GM12875 (cell line): ENCODE measurements at regions not wholly inside any gene's neighbourhood (a gene's known extent, or its start where the extent isn't known, plus 50 kb on each side); places are given as distances from the start of the nearest gene placed in this dataset.

Source experiments
- H3K4me3 ChIP-seq: one replicate; pipeline ENCODE4 v1.5.1; 2011; ENCODE audit warnings: low read depth, low read length, control low read depth
- CTCF ChIP-seq: IDR thresholded peaks from 2 replicates; pipeline ENCODE4 v1.5.1; 2011; ENCODE audit warnings: low read depth, mild to moderate bottlenecking, control low read depth, inconsistent platforms, low read length, moderate library complexity, borderline replicate concordance; ENCODE audit not compliant: insufficient read depth

- no peak overlapping the region for H3K4me3 ChIP-seq
- TF ChIP-seq CTCF: no peak
These were observed 61.3 kb upstream of the FOXQ1 start for GRCh38 chr6:1250489-1251197.

DNA sequence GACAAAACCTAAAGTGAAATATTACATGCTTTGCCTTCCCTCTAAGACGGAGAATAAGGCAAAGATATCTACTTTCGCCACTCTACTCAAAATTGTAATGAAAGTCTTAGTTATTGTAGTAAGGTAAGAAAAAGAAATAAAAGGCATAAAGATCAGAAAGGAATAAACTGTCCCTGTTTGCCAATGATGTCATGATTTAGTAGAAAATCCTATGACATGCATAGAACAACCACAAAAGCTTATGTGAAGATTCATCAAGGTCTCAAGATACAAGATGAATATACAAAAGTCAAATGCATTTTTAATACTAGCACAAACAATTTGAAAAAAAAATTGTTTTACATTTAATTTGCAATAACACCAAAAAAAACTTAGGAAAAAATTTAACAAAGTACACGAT is 64.0 kb upstream of the FOXQ1 start:
- TF ChIP-seq CTCF: no peak
- no peak overlapping the region for H3K4me3 ChIP-seq

DNA sequence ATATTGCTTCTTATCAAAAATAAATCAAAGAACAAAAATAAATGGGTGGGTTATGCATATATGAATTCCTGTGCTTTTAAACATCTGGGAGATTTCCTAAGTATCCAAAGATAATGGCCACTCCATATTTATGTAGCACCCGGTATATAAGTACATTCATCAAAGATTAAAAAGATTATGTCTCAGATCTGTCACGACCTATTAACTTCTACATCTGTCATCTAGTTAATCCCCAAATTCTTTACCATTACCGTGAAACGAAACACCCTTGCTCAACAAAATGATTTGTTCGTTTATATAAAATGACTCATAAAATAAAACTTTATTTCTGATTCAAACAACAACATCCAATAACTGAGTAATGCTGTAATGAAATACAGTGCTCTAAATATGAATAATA is 64.8 kb upstream of the FOXQ1 start:
- no peak for TF ChIP-seq CTCF
- H3K4me3 ChIP-seq: no peak overlapping the region

- no peak for TF ChIP-seq CTCF
- H3K4me3 ChIP-seq: no peak overlapping the region
These were observed 67.0 kb upstream of the FOXQ1 start for GRCh38 chr6:1244941-1245340.

DNA sequence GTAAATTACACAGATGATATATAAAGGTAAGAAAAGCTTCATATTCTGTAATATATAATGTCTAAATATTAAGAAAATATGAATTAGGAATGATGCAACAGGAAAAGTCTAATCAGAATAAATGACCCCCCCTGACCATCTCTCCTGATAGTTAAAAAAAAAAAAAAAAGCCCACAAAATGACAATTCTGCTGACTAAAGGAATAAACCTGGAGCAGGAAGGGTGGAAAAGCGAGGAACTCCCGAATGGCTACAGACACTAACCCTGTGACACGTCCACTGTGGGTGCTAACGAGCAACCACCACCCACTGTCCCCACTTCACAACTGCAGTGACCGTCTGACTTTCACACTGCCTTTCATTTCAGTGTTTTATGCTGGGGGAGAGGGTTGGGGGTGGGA is 67.6 kb upstream of the FOXQ1 start:
- TF ChIP-seq CTCF: no peak
- H3K4me3 ChIP-seq: no peak overlapping the region

- no peak overlapping the region for H3K4me3 ChIP-seq
- no peak for TF ChIP-seq CTCF
These were observed 69.5 kb upstream of the FOXQ1 start for GRCh38 chr6:1242446-1242845.

DNA sequence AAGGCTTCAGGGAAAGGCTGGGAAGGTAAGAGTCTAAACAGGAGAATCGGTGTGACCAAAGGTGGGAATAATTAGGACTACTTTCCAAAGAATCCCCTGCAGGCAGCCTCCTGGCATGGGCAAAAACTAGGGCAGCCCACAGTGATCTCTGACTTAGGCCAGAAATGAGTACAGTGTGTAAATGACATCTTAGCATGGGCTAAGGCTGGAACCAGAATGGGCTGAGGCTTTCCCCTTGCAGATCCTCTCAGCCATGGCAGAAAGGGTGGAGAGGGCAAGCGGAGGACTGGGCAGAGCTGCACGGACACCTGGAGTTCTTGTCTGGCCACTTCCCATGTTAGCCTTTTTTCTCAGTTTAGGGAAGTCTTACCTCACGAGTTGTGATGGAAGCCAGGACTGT is 69.9 kb upstream of the FOXQ1 start:
- H3K4me3 ChIP-seq: no peak overlapping the region
- TF ChIP-seq CTCF: no peak
